Kidney epithelial cell (primary cell): ENCODE measurements at regions not wholly inside any gene's neighbourhood (a gene's known extent, or its start where the extent isn't known, plus 50 kb on each side); places are given as distances from the start of the nearest gene placed in this dataset.

Experiments used
- DNase-seq: peaks from one replicate; pipeline ENCODE4 v3.0.0-alpha.2; 2010; ENCODE audit warnings: low read depth
- H3K27me3 ChIP-seq: 2 replicates; pipeline ENCODE4 v1.6.0; 2011; ENCODE audit warnings: low read length; ENCODE audit not compliant: control insufficient read depth, insufficient read depth
- H3K36me3 ChIP-seq: 2 replicates; pipeline ENCODE4 v1.5.1; 2011; ENCODE audit warnings: low read length; ENCODE audit not compliant: control insufficient read depth, insufficient read depth
- H3K4me3 ChIP-seq: 2 replicates; pipeline ENCODE4 v1.5.1; 2011; ENCODE audit warnings: low read depth, mild to moderate bottlenecking, control low read depth, low read length
- CTCF ChIP-seq: IDR thresholded peaks from 2 replicates; pipeline ENCODE4 v1.5.1; 2011; ENCODE audit warnings: mild to moderate bottlenecking, moderate library complexity, low read length, control low read depth, inconsistent platforms; ENCODE audit not compliant: insufficient read depth, poor library complexity, severe bottlenecking

- TF ChIP-seq CTCF = no peak
- DNase-seq = no peak
- Histone ChIP-seq H3K36me3 (no peaks in the 10 kb centered on the region), H3K4me3 (no peak overlapping the region), H3K27me3 (no peaks in the 10 kb centered on the region)
Measured at GRCh38 chr10:22483132-22483531, 137.8 kb downstream of the SPAG6 start.
